ENCODE measurements at regions not wholly inside any gene's neighbourhood (a gene's known extent, or its start where the extent isn't known, plus 50 kb on each side); places are given as distances from the start of the nearest gene placed in this dataset.

GRCh38 chr10:61304746-61305145 lies 148.4 kb downstream of the TMEM26 start:
- Histone ChIP-seq H4K20me1 (ENCODE audit: insufficient read depth, low read length) (no peaks in the 10 kb centered on the region), H3K79me2 (ENCODE audit: insufficient read depth, low read depth, low read length) (no peaks in the 10 kb centered on the region), H3K9me2 (ENCODE audit: insufficient read depth, low read length) (no peaks in the 10 kb centered on the region), H3K27ac (ENCODE audit: low read depth, low read length, poor library complexity, severe bottlenecking) (no peak overlapping the region), H3K4me1 (ENCODE audit: insufficient read depth, low read length, poor library complexity, severe bottlenecking) (no peaks in the 10 kb centered on the region), H3K4me3 (ENCODE audit: low read depth, low read length, poor library complexity, severe bottlenecking) (no peak overlapping the region), H3K9me3 (ENCODE audit: low read length) (no peaks in the 10 kb centered on the region), H3K36me3 (ENCODE audit: insufficient read depth, low read length) (no peaks in the 10 kb centered on the region), H3K4me2 (ENCODE audit: low read length) (no peak overlapping the region), H2AFZ (ENCODE audit: low read length) (no peak overlapping the region)
- CTCF ChIA-PET (ENCODE audit: unreplicated experiment) = no interaction called here
- no peak for DNase-seq (ENCODE audit: low spot score)
- TF ChIP-seq EZH2phosphoT487 (IDR thresholded peaks at IDR 0.05; ENCODE audit: borderline replicate concordance, low read depth, low read length) (no peak), CTCF (conservative IDR thresholded peaks at IDR 0.05; ENCODE audit: low read length) (no peak)
- POLR2A ChIA-PET = interaction anchor here (0.6 kb wide), 1 partner anchor 306 kb away, joined by 3 read pairs; no protein-coding TSS in a partner anchor
- no TSS peak for BruUV-seq (replicated peaks)
- intact Hi-C loops (cut with micrococcal nuclease; ENCODE audit: unreplicated experiment) = no loop called here

GRCh38 chr10:61302124-61302523 lies 151.1 kb downstream of the TMEM26 start:
- Histone ChIP-seq H3K9me3 (ENCODE audit: low read length) (no peaks in the 10 kb centered on the region), H3K9me2 (ENCODE audit: insufficient read depth, low read length) (no peaks in the 10 kb centered on the region), H3K4me1 (ENCODE audit: insufficient read depth, low read length, poor library complexity, severe bottlenecking) (no peaks in the 10 kb centered on the region), H3K79me2 (ENCODE audit: insufficient read depth, low read depth, low read length) (no peaks in the 10 kb centered on the region), H3K4me2 (ENCODE audit: low read length) (no peak overlapping the region), H2AFZ (ENCODE audit: low read length) (no peak overlapping the region), H3K4me3 (ENCODE audit: low read depth, low read length, poor library complexity, severe bottlenecking) (no peak overlapping the region), H4K20me1 (ENCODE audit: insufficient read depth, low read length) (no peaks in the 10 kb centered on the region), H3K36me3 (ENCODE audit: insufficient read depth, low read length) (no peaks in the 10 kb centered on the region), H3K27ac (ENCODE audit: low read depth, low read length, poor library complexity, severe bottlenecking) (no peak overlapping the region)
- POLR2A ChIA-PET = no interaction called here
- CTCF ChIA-PET (ENCODE audit: unreplicated experiment) = no interaction called here
- no peak for TF ChIP-seq CTCF (conservative IDR thresholded peaks at IDR 0.05; ENCODE audit: low read length)
- no TSS peak for BruUV-seq (replicated peaks)
- intact Hi-C loops (cut with micrococcal nuclease; ENCODE audit: unreplicated experiment) = no loop called here
- DNase-seq (ENCODE audit: low spot score) = no peak

GRCh38 chr10:61301575-61301974 lies 151.6 kb downstream of the TMEM26 start:
- H2AFZ ChIP-seq (ENCODE audit: low read length) = no peak overlapping the region
- H3K4me2 ChIP-seq (ENCODE audit: low read length) = no peak overlapping the region
- no peaks in the 10 kb centered on the region for H4K20me1 ChIP-seq (ENCODE audit: insufficient read depth, low read length)
- no peaks in the 10 kb centered on the region for H3K36me3 ChIP-seq (ENCODE audit: insufficient read depth, low read length)
- no peaks in the 10 kb centered on the region for H3K9me3 ChIP-seq (ENCODE audit: low read length)
- no TSS peak for BruUV-seq (replicated peaks)
- no peak overlapping the region for H3K27ac ChIP-seq (ENCODE audit: low read depth, low read length, poor library complexity, severe bottlenecking)
- H3K9me2 ChIP-seq (ENCODE audit: insufficient read depth, low read length) = no peaks in the 10 kb centered on the region
- DNase-seq (ENCODE audit: low spot score) = no peak
- no peaks in the 10 kb centered on the region for H3K79me2 ChIP-seq (ENCODE audit: insufficient read depth, low read depth, low read length)
- no peaks in the 10 kb centered on the region for H3K4me1 ChIP-seq (ENCODE audit: insufficient read depth, low read length, poor library complexity, severe bottlenecking)
- ChIA-PET POLR2A (no interaction called here), CTCF (ENCODE audit: unreplicated experiment) (no interaction called here)
- no peak overlapping the region for H3K4me3 ChIP-seq (ENCODE audit: low read depth, low read length, poor library complexity, severe bottlenecking)
- TF ChIP-seq EZH2phosphoT487 (IDR thresholded peaks at IDR 0.05; ENCODE audit: borderline replicate concordance, low read depth, low read length) (no peak), CTCF (conservative IDR thresholded peaks at IDR 0.05; ENCODE audit: low read length) (no peak)
- intact Hi-C loops (cut with micrococcal nuclease; ENCODE audit: unreplicated experiment) = no loop called here

All from OCI-LY7 (cell line).